H9 (cell line): ENCODE measurements at regions not wholly inside any gene's neighbourhood (a gene's known extent, or its start where the extent isn't known, plus 50 kb on each side); places are given as distances from the start of the nearest gene placed in this dataset.
A peak's percentile ranks its signal among the peaks of the same experiment; 100 is the strongest.

Source experiments
- DNase-seq: peaks from one replicate; pipeline ENCODE4 v3.0.0-alpha.2; 2017
- H2AFZ ChIP-seq: one replicate; pipeline ENCODE4 v1.6.1; 2013; ENCODE audit warnings: mild to moderate bottlenecking, low read length, control low read depth, moderate library complexity
- H2AK5ac ChIP-seq: 2 replicates; pipeline ENCODE4 v1.6.1; 2013; ENCODE audit warnings: low read length, control low read depth, mixed read lengths; ENCODE audit not compliant: insufficient read length
- H2BK120ac ChIP-seq: one replicate; pipeline ENCODE4 v1.6.1; 2013; ENCODE audit warnings: low read depth, mild to moderate bottlenecking, low read length, control low read depth, inconsistent platforms; ENCODE audit not compliant: poor library complexity, severe bottlenecking
- H2BK12ac ChIP-seq: 2 replicates; pipeline ENCODE4 v1.6.1; 2013; ENCODE audit warnings: low read length, control low read depth, mixed read lengths, low read depth; ENCODE audit not compliant: insufficient read length
- H2BK15ac ChIP-seq: 2 replicates; pipeline ENCODE4 v1.6.1; 2013; ENCODE audit warnings: low read depth, low read length, control low read depth
- H2BK20ac ChIP-seq: one replicate; pipeline ENCODE4 v1.6.1; 2013; ENCODE audit warnings: low read depth, mild to moderate bottlenecking, low read length, control low read depth, inconsistent platforms; ENCODE audit not compliant: poor library complexity, severe bottlenecking
- H2BK5ac ChIP-seq: 2 replicates; pipeline ENCODE4 v1.6.1; 2013; ENCODE audit warnings: low read length, control low read depth, mixed read lengths; ENCODE audit not compliant: insufficient read length
- H3K14ac ChIP-seq: 2 replicates; pipeline ENCODE4 v1.6.1; 2013; ENCODE audit warnings: low read length, control low read depth; ENCODE audit not compliant: insufficient read depth
- H3K18ac ChIP-seq: 2 replicates; pipeline ENCODE4 v1.6.1; 2013; ENCODE audit warnings: low read depth, mild to moderate bottlenecking, mixed read lengths, low read length, control low read depth; ENCODE audit not compliant: insufficient read length
- H3K23ac ChIP-seq: 2 replicates; pipeline ENCODE4 v1.6.1; 2013; ENCODE audit warnings: low read length, control low read depth, mixed read lengths, low read depth; ENCODE audit not compliant: insufficient read length
- H3K23me2 ChIP-seq: 2 replicates; pipeline ENCODE4 v1.6.1; 2013; ENCODE audit warnings: low read depth, mild to moderate bottlenecking, mixed read lengths, low read length, control low read depth; ENCODE audit not compliant: insufficient read length, poor library complexity, severe bottlenecking
- H3K27ac ChIP-seq: 2 replicates; pipeline ENCODE4 v1.5.1; 2013; ENCODE audit warnings: low read length, control low read depth, mixed read lengths, low read depth; ENCODE audit not compliant: insufficient read length
- H3K27me3 ChIP-seq: 2 replicates; pipeline ENCODE4 v1.6.1; 2013; ENCODE audit warnings: low read length, control low read depth, inconsistent platforms; ENCODE audit not compliant: insufficient read depth
- H3K4ac ChIP-seq: 2 replicates; pipeline ENCODE4 v1.6.1; 2013; ENCODE audit warnings: low read depth, mild to moderate bottlenecking, control low read depth, inconsistent platforms, low read length, moderate library complexity
- H3K4me1 ChIP-seq: 2 replicates; pipeline ENCODE4 v1.6.1; 2013; ENCODE audit warnings: low read length, control low read depth, inconsistent platforms; ENCODE audit not compliant: insufficient read depth
- H3K4me2 ChIP-seq: 2 replicates; pipeline ENCODE4 v1.6.1; 2013; ENCODE audit warnings: low read length, control low read depth, mixed read lengths; ENCODE audit not compliant: insufficient read length, insufficient read depth
- H3K56ac ChIP-seq: 2 replicates; pipeline ENCODE4 v1.6.1; 2013; ENCODE audit warnings: low read depth, mild to moderate bottlenecking, mixed read lengths, low read length, control low read depth; ENCODE audit not compliant: insufficient read length
- H3K79me1 ChIP-seq: 2 replicates; pipeline ENCODE4 v1.6.1; 2013; ENCODE audit warnings: low read depth, mild to moderate bottlenecking, moderate library complexity, low read length, control low read depth, inconsistent platforms; ENCODE audit not compliant: insufficient read depth, poor library complexity, severe bottlenecking
- H3K79me2 ChIP-seq: 2 replicates; pipeline ENCODE4 v1.6.1; 2013; ENCODE audit warnings: low read length, control low read depth, inconsistent platforms; ENCODE audit not compliant: insufficient read depth
- H3K9ac ChIP-seq: 2 replicates; pipeline ENCODE4 v1.6.1; 2013; ENCODE audit warnings: low read length, control low read depth, mixed read lengths; ENCODE audit not compliant: insufficient read length; ENCODE audit errors: extremely low read depth
- H3K9me3 ChIP-seq: one replicate; pipeline ENCODE4 v1.6.1; 2013; ENCODE audit warnings: low read depth, low read length, inconsistent platforms; ENCODE audit not compliant: control insufficient read depth
- H3T11ph ChIP-seq: one replicate; pipeline ENCODE4 v1.6.1; 2013; ENCODE audit warnings: mild to moderate bottlenecking, low read length, control low read depth, inconsistent platforms
- H4K20me1 ChIP-seq: one replicate; pipeline ENCODE4 v1.6.1; 2013; ENCODE audit not compliant: control insufficient read depth, insufficient read length, insufficient read depth
- H4K5ac ChIP-seq: 2 replicates; pipeline ENCODE4 v1.6.1; 2013; ENCODE audit warnings: low read depth, mild to moderate bottlenecking, mixed read lengths, low read length, control low read depth; ENCODE audit not compliant: insufficient read length
- H4K8ac ChIP-seq: replicated peaks from 2 replicates; pipeline ENCODE4 v1.6.1; 2013; ENCODE audit warnings: low read length, control low read depth, mixed read lengths, low read depth; ENCODE audit not compliant: insufficient read length
- H4K91ac ChIP-seq: 2 replicates; pipeline ENCODE4 v1.6.1; 2013; ENCODE audit warnings: low read depth, mild to moderate bottlenecking, moderate library complexity, mixed read lengths, low read length, control low read depth; ENCODE audit not compliant: insufficient read length
- H3K27ac Mint-ChIP-seq, 3 experiments: 2 replicates in 2 of 3; 3 replicates in 1 of 3; pipeline ENCODE4 v1.8.0; 2020 to 2021; ENCODE audit warnings: mixed read lengths in 3 of 3, mild to moderate bottlenecking in 1 of 3, moderate library complexity in 1 of 3
- H3K27me3 Mint-ChIP-seq: 2 replicates; pipeline ENCODE4 v1.8.0; 2021; ENCODE audit warnings: low read depth, mild to moderate bottlenecking, moderate library complexity, mixed read lengths
- H3K36me3 Mint-ChIP-seq, 3 experiments: 2 replicates in 2 of 3; 3 replicates in 1 of 3; pipeline ENCODE4 v1.8.0; 2020 to 2021; ENCODE audit warnings: low read depth in 3 of 3, mixed read lengths in 3 of 3; ENCODE audit not compliant: insufficient read depth in 1 of 3
- H3K4me1 Mint-ChIP-seq, 2 experiments: 2 replicates each; pipeline ENCODE4 v1.8.0; 2020; ENCODE audit warnings: mixed read lengths in 2 of 2
- H3K4me3 Mint-ChIP-seq, 2 experiments: 2 replicates in 1 of 2; 3 replicates in 1 of 2; pipeline ENCODE4 v1.8.0; 2020 to 2021; ENCODE audit warnings: mild to moderate bottlenecking in 2 of 2, mixed read lengths in 2 of 2, moderate library complexity in 1 of 2
- H3K9me3 Mint-ChIP-seq, 2 experiments: 2 replicates in 1 of 2; 3 replicates in 1 of 2; pipeline ENCODE4 v1.8.0; 2020; ENCODE audit warnings: mild to moderate bottlenecking in 2 of 2, mixed read lengths in 2 of 2, moderate library complexity in 1 of 2
- WGBS: extraction: QIAGEN DNeasy Blood & Tissue Kit; methylation state at CpG from one replicate; pipeline ENCODE4 v1.1.7; 2013; ENCODE audit warnings: missing lambda C conversion rate, low lambda C conversion rate, mixed read lengths; ENCODE audit not compliant: insufficient read length; ENCODE audit errors: extremely low coverage; 5-methylcytosine and 5-hydroxymethylcytosine counted together
- TF ChIP-seq, protein P1 (sequence below): fragments of 200-600 bp; sonication (generic); conservative IDR thresholded peaks from 3 replicates; pipeline ENCODE4 v1.8.0; 2021; ENCODE audit warnings: antibody characterized with exemption, mild to moderate bottlenecking

GRCh38 chr7:3187444-3188040, 113.5 kb upstream of the SDK1 start:
- Histone ChIP-seq H3K4me1 (0 out of 2 replicates have a peak, but pooled peaks cover 2% of the 10 kb centered on the region), H2BK12ac (no peak overlapping the region), H3K14ac (no peak overlapping the region), H3K23me2 (peaks cover 4% of the 10 kb centered on the region), H3K23ac (no peak overlapping the region), H2BK5ac (no peak overlapping the region), H4K5ac (no peak overlapping the region), H3K9ac (no peak overlapping the region), H2BK20ac (no peak overlapping the region), H3K18ac (no peak overlapping the region), H3K9me3 (no peaks in the 10 kb centered on the region), H3K56ac (no peak overlapping the region), H3K79me2 (no peaks in the 10 kb centered on the region), H3T11ph (no peak overlapping the region), H3K79me1 (no peaks in the 10 kb centered on the region), H3K27me3 (no peaks in the 10 kb centered on the region), H3K27ac (no peak overlapping the region), H2BK120ac (no peak overlapping the region), H2BK15ac (no peak overlapping the region), H3K4me2 (no peak overlapping the region), H4K8ac (no peak overlapping the region), H4K91ac (no peak overlapping the region), H2AFZ (no peak overlapping the region), H3K4ac (no peak overlapping the region), H4K20me1 (no peaks in the 10 kb centered on the region), H2AK5ac (no peak overlapping the region)
- Mint-ChIP-seq H3K4me3 (no peak overlapping the region), H3K9me3 (peaks cover 0 to 2% of the 10 kb centered on the region in 2 experiments; a peak in 2 of 5 replicates), H3K4me1 (peaks cover 14 to 22% of the 10 kb centered on the region in 2 experiments), H3K27ac (peak overlapping the region in 2 of 3 experiments; percentile 27 to 37; a peak in 2 of 7 replicates), H3K36me3 (no peaks in the 10 kb centered on the region), H3K27me3 (no peaks in the 10 kb centered on the region; the same call in 1 of the 2 replicates)
- WGBS = no CpG with 5 or more reads among the region's 18 CpGs
- DNase-seq = no peak
- TF ChIP-seq, protein P1, sequence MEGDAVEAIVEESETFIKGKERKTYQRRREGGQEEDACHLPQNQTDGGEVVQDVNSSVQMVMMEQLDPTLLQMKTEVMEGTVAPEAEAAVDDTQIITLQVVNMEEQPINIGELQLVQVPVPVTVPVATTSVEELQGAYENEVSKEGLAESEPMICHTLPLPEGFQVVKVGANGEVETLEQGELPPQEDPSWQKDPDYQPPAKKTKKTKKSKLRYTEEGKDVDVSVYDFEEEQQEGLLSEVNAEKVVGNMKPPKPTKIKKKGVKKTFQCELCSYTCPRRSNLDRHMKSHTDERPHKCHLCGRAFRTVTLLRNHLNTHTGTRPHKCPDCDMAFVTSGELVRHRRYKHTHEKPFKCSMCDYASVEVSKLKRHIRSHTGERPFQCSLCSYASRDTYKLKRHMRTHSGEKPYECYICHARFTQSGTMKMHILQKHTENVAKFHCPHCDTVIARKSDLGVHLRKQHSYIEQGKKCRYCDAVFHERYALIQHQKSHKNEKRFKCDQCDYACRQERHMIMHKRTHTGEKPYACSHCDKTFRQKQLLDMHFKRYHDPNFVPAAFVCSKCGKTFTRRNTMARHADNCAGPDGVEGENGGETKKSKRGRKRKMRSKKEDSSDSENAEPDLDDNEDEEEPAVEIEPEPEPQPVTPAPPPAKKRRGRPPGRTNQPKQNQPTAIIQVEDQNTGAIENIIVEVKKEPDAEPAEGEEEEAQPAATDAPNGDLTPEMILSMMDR = no peak
